HG02571 (cell line): ENCODE measurements at regions not wholly inside any gene's neighbourhood (a gene's known extent, or its start where the extent isn't known, plus 50 kb on each side); places are given as distances from the start of the nearest gene placed in this dataset.

ENCODE experiments used
- ATAC-seq: cut with Tn5 transposase; IDR thresholded peaks from one replicate; pipeline ENCODE4 v1.9.1; 2021; ENCODE audit warnings: mild to moderate bottlenecking, moderate library complexity; ENCODE audit not compliant: unreplicated experiment

GRCh38 chr7:15783987-15784693, 97.7 kb upstream of the MEOX2 start:
- ATAC-seq, result no peak

- ATAC-seq, result no peak
Observed at GRCh38 chr7:15782656-15783055, 96.2 kb upstream of the MEOX2 start.

GRCh38 chr7:15781944-15782343, 95.5 kb upstream of the MEOX2 start:
- ATAC-seq, result no peak

- ATAC-seq, result no peak
Observed at GRCh38 chr7:15780271-15780670, 93.8 kb upstream of the MEOX2 start.

- ATAC-seq, result no peak
Observed at GRCh38 chr7:15778191-15778590, 91.7 kb upstream of the MEOX2 start.

- no peak for ATAC-seq
Observed at GRCh38 chr7:15765753-15766152, 79.3 kb upstream of the MEOX2 start.

GRCh38 chr7:15764851-15765382, 78.4 kb upstream of the MEOX2 start:
- ATAC-seq, result no peak

- ATAC-seq, result no peak
Observed at GRCh38 chr7:15764010-15764409, 77.5 kb upstream of the MEOX2 start.

GRCh38 chr7:15757041-15758000, 70.8 kb upstream of the MEOX2 start:
- ATAC-seq, result no peak

- ATAC-seq, result no peak
Observed at GRCh38 chr7:15755061-15755460, 68.6 kb upstream of the MEOX2 start.

- ATAC-seq, result no peak
Observed at GRCh38 chr7:15753887-15754579, 67.5 kb upstream of the MEOX2 start.

GRCh38 chr7:15752377-15752776, 65.9 kb upstream of the MEOX2 start:
- ATAC-seq, result no peak

- no peak for ATAC-seq
Observed at GRCh38 chr7:15751191-15751701, 64.8 kb upstream of the MEOX2 start.

GRCh38 chr7:15750727-15751126, 64.2 kb upstream of the MEOX2 start:
- no peak for ATAC-seq

GRCh38 chr7:15749631-15750030, 63.1 kb upstream of the MEOX2 start:
- ATAC-seq, result no peak

- no peak for ATAC-seq
Observed at GRCh38 chr7:15747712-15748111, 61.2 kb upstream of the MEOX2 start.

- no peak for ATAC-seq
Observed at GRCh38 chr7:15747301-15747700, 60.8 kb upstream of the MEOX2 start.

- no peak for ATAC-seq
Observed at GRCh38 chr7:15743926-15744480, 57.5 kb upstream of the MEOX2 start.

GRCh38 chr7:15737601-15738000, 51.1 kb upstream of the MEOX2 start:
- no peak for ATAC-seq
